Urothelium cell line (cell line): ENCODE measurements at regions not wholly inside any gene's neighbourhood (a gene's known extent, or its start where the extent isn't known, plus 50 kb on each side); places are given as distances from the start of the nearest gene placed in this dataset.

ENCODE experiments used
- DNase-seq: peaks from one replicate; pipeline ENCODE4 v3.0.0; 2011; ENCODE audit warnings: low spot score, mixed read lengths
- FAIRE-seq: peaks from 2 replicates; lab custom pipeline; 2011; peaks lifted over from hg19 to GRCh38; lab: Jason Lieb, UNC

- DNase-seq = no peak
- no peak for FAIRE-seq
These were observed 1171.9 kb downstream of the EFNB2 start for GRCh38 chr13:105363261-105364190.

- DNase-seq (no peak), FAIRE-seq (no peak)
These were observed 1181.8 kb downstream of the EFNB2 start for GRCh38 chr13:105353654-105354053.

GRCh38 chr13:105349082-105349723 lies 1186.3 kb downstream of the EFNB2 start:
- no peak for DNase-seq
- no peak for FAIRE-seq

- FAIRE-seq = no peak
These were observed 1189.2 kb downstream of the EFNB2 start for GRCh38 chr13:105346141-105346775.

GRCh38 chr13:105345730-105346129 lies 1189.7 kb downstream of the EFNB2 start:
- FAIRE-seq = no peak
- DNase-seq = no peak

More at GRCh38 chr13:105346141-105346775, 1189.2 kb downstream of the EFNB2 start:
- DNase-seq = peak; percentile 18

GRCh38 chr13:105345131-105345530 lies 1190.3 kb downstream of the EFNB2 start:
- no peak for DNase-seq
- no peak for FAIRE-seq

GRCh38 chr13:105343134-105343806 lies 1192.2 kb downstream of the EFNB2 start:
- FAIRE-seq (no peak), DNase-seq (no peak)

- FAIRE-seq (no peak), DNase-seq (no peak)
These were observed 1193.1 kb downstream of the EFNB2 start for GRCh38 chr13:105342281-105342820.

GRCh38 chr13:105341758-105342157 lies 1193.7 kb downstream of the EFNB2 start:
- FAIRE-seq = no peak
- DNase-seq = no peak

GRCh38 chr13:105341256-105341655 lies 1194.2 kb downstream of the EFNB2 start:
- DNase-seq (no peak), FAIRE-seq (no peak)

GRCh38 chr13:105340061-105340606 lies 1195.3 kb downstream of the EFNB2 start:
- FAIRE-seq (no peak), DNase-seq (no peak)

- no peak for FAIRE-seq
- no peak for DNase-seq
These were observed 1196.7 kb downstream of the EFNB2 start for GRCh38 chr13:105338773-105339172.

- FAIRE-seq (no peak), DNase-seq (no peak)
These were observed 1197.5 kb downstream of the EFNB2 start for GRCh38 chr13:105338006-105338405.

GRCh38 chr13:105336706-105337576 lies 1198.5 kb downstream of the EFNB2 start:
- DNase-seq (no peak), FAIRE-seq (no peak)

- FAIRE-seq = no peak
- no peak for DNase-seq
These were observed 1201.3 kb downstream of the EFNB2 start for GRCh38 chr13:105334211-105334610.

- FAIRE-seq (no peak), DNase-seq (no peak)
These were observed 1202.0 kb downstream of the EFNB2 start for GRCh38 chr13:105333416-105333815.

- no peak for FAIRE-seq
- no peak for DNase-seq
These were observed 1206.1 kb downstream of the EFNB2 start for GRCh38 chr13:105329359-105329758.

- DNase-seq (no peak), FAIRE-seq (no peak)
These were observed 1207.2 kb downstream of the EFNB2 start for GRCh38 chr13:105328212-105328611.

GRCh38 chr13:105327581-105328126 lies 1207.8 kb downstream of the EFNB2 start:
- FAIRE-seq (no peak), DNase-seq (no peak)
